CD4-positive, alpha-beta T cell (primary cell): ENCODE measurements at regions not wholly inside any gene's neighbourhood (a gene's known extent, or its start where the extent isn't known, plus 50 kb on each side); places are given as distances from the start of the nearest gene placed in this dataset.

Source experiments
- ATAC-seq: fragments of 200-7000 bp; cut with Tn5 transposase; one replicate; pipeline ENCODE4 v1.10.0; 2022; ENCODE audit warnings: mild to moderate bottlenecking; ENCODE audit not compliant: poor library complexity
- CTCF ChIA-PET: fragments of 350-600 bp; sonication (Branson Sonifier 250); formaldehyde crosslinking; loops from one replicate; lab custom pipeline; 2021; ENCODE audit warnings: antibody characterized with exemption, inconsistent platforms; lab: Charles Lee
- POLR2A ChIA-PET: fragments of 350-600 bp; sonication (Branson Sonifier 250); formaldehyde crosslinking; loops from one replicate; lab custom pipeline; 2021; ENCODE audit warnings: antibody characterized with exemption, inconsistent platforms; lab: Charles Lee
- DNase-seq, 14 experiments: peaks; one replicate each; pipeline ENCODE4 v3.0.0-alpha.2; 2013 to 2020; ENCODE audit warnings: mixed read lengths in 2 of 14
- H3K27ac ChIP-seq, 2 donors: one replicate each; pipeline versions ENCODE4 v1.5.1 to v1.7.0; 2013; ENCODE audit warnings: low read length in 2 of 2, low read depth in 1 of 2, mild to moderate bottlenecking in 1 of 2
- H3K27me3 ChIP-seq, 2 experiments: 1 replicate in 1 of 2; 2 replicates in 1 of 2; pipeline versions ENCODE4 v1.6.1 to v1.7.0; 2013; ENCODE audit warnings: low read length in 2 of 2, control low read depth in 1 of 2, mild to moderate bottlenecking in 1 of 2, moderate library complexity in 1 of 2; ENCODE audit not compliant: insufficient read depth in 2 of 2, control insufficient read depth in 1 of 2
- H3K36me3 ChIP-seq: one replicate; pipeline ENCODE4 v1.6.1; 2013; ENCODE audit warnings: low read length, control low read depth; ENCODE audit not compliant: insufficient read depth
- H3K4me1 ChIP-seq: one replicate; pipeline ENCODE4 v1.6.1; 2013; ENCODE audit warnings: low read length, control low read depth; ENCODE audit not compliant: insufficient read depth
- H3K4me3 ChIP-seq: one replicate; pipeline ENCODE4 v1.5.1; 2013; ENCODE audit warnings: mild to moderate bottlenecking, low read length, moderate library complexity
- H3K9me3 ChIP-seq, 2 experiments: 1 replicate in 1 of 2; 2 replicates in 1 of 2; pipeline versions ENCODE4 v1.6.1 to v1.7.0; 2013; ENCODE audit warnings: low read length in 2 of 2, mild to moderate bottlenecking in 2 of 2, control low read depth in 1 of 2, moderate library complexity in 1 of 2; ENCODE audit not compliant: control insufficient read depth in 1 of 2, insufficient read depth in 1 of 2
- H3K27ac Mint-ChIP-seq: one replicate; pipeline ENCODE4 v1.8.0; 2020; ENCODE audit warnings: mixed read lengths
- H3K27me3 Mint-ChIP-seq: one replicate; pipeline ENCODE4 v1.8.0; 2021; ENCODE audit warnings: mixed read lengths
- H3K36me3 Mint-ChIP-seq: one replicate; pipeline ENCODE4 v1.8.0; 2021; ENCODE audit warnings: low read depth, mixed read lengths
- H3K4me1 Mint-ChIP-seq: one replicate; pipeline ENCODE4 v1.8.0; 2021; ENCODE audit warnings: low read depth, mixed read lengths
- H3K4me3 Mint-ChIP-seq: one replicate; pipeline ENCODE4 v1.8.0; 2020; ENCODE audit warnings: mild to moderate bottlenecking, mixed read lengths
- H3K9me3 Mint-ChIP-seq: one replicate; pipeline ENCODE4 v1.8.0; 2020; ENCODE audit warnings: mixed read lengths
- intact Hi-C, 2 experiments: fragments of 100-400 bp; cut with DNase I in 1 of 2; cut with micrococcal nuclease in 1 of 2; formaldehyde crosslinking; loops; one replicate each; pipeline versions ENCODE4 v1.15.1 to v1.9.0; 2023 to 2025; cut with DNase I, micrococcal nuclease
- TF ChIP-seq, protein P1 (sequence below): fragments of 200-600 bp; IDR thresholded peaks from one replicate; pipeline ENCODE4 v1.8.0; 2022; ENCODE audit warnings: antibody characterized with exemption, mild to moderate bottlenecking

DNA sequence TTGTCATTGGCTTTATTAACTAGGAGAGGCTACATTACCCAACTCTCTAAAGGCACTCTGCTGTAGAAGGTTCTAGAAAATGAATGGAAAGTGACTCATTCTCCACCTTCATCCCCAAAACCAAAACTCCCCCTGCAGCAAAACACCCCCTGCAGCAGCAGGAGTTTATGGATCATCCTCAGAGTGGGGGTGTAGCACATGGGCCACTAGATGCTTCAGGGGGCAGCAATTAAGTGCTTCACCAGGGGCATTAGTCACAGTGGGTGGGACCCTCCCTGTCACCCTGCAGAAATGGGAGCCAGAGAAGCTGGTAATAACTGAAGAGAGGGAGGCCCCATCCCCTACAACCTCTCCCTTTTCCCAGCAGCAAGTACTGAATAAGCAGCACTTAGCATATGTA lies 64.5 kb upstream of the MED4 start:
- ATAC-seq (no peak), DNase-seq (peak in 2 of 14 experiments; percentile 33 to 39)
- ChIA-PET CTCF (no interaction called here), POLR2A (interaction anchor here (7.1 kb wide), 1 partner anchor 25 kb away, joined by 92 read pairs; no protein-coding TSS in a partner anchor)
- Mint-ChIP-seq H3K4me1 (peaks cover 61% of the 10 kb centered on the region), H3K36me3 (no peaks in the 10 kb centered on the region), H3K27me3 (no peaks in the 10 kb centered on the region), H3K27ac (no peak overlapping the region), H3K9me3 (no peaks in the 10 kb centered on the region), H3K4me3 (no peak overlapping the region)
- TF ChIP-seq, protein P1, sequence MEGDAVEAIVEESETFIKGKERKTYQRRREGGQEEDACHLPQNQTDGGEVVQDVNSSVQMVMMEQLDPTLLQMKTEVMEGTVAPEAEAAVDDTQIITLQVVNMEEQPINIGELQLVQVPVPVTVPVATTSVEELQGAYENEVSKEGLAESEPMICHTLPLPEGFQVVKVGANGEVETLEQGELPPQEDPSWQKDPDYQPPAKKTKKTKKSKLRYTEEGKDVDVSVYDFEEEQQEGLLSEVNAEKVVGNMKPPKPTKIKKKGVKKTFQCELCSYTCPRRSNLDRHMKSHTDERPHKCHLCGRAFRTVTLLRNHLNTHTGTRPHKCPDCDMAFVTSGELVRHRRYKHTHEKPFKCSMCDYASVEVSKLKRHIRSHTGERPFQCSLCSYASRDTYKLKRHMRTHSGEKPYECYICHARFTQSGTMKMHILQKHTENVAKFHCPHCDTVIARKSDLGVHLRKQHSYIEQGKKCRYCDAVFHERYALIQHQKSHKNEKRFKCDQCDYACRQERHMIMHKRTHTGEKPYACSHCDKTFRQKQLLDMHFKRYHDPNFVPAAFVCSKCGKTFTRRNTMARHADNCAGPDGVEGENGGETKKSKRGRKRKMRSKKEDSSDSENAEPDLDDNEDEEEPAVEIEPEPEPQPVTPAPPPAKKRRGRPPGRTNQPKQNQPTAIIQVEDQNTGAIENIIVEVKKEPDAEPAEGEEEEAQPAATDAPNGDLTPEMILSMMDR: no peak
- no peak overlapping the region for H3K4me3 ChIP-seq
- no peak overlapping the region for H3K27ac ChIP-seq
- no peaks in the 10 kb centered on the region for H3K9me3 ChIP-seq
- peaks cover 48% of the 10 kb centered on the region for H3K4me1 ChIP-seq
- no peaks in the 10 kb centered on the region for H3K36me3 ChIP-seq
- H3K27me3 ChIP-seq: no peaks in the 10 kb centered on the region
- intact Hi-C loops: no loop called here

DNA sequence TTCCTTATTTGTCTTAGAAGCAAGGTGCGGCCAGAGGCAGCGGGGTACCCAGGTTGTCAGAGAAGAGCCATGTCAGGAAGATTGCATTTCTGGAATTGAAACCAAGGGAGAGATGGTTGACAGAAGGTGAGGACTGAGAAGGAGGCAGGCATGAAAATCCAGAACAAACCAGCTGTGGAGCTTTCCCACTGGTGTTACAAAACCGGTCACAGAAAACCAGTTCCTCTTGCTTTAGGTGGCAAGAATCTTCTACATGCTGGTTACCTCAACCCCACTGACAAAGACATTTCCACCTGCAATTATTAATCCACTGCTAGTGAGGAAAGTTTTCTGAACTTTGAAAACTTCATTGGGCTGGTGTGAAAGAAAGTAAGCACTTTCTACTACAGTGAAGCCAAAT lies 64.0 kb upstream of the MED4 start:
- Mint-ChIP-seq H3K36me3 (no peaks in the 10 kb centered on the region), H3K4me3 (no peak overlapping the region), H3K4me1 (peaks cover 66% of the 10 kb centered on the region), H3K9me3 (no peaks in the 10 kb centered on the region), H3K27me3 (no peaks in the 10 kb centered on the region), H3K27ac (peak overlapping the region; percentile 93)
- TF ChIP-seq, protein P1: no peak
- ATAC-seq (no peak), DNase-seq (no peak)
- CTCF ChIA-PET: no interaction called here
- H3K27me3 ChIP-seq: no peaks in the 10 kb centered on the region
- H3K36me3 ChIP-seq: no peaks in the 10 kb centered on the region
- H3K4me3 ChIP-seq: no peak overlapping the region
- no peak overlapping the region for H3K27ac ChIP-seq
- intact Hi-C loops: no loop called here
- H3K9me3 ChIP-seq: no peaks in the 10 kb centered on the region
- POLR2A ChIA-PET: interaction anchor here (7.1 kb wide), 1 partner anchor 25 kb away, joined by 92 read pairs; no protein-coding TSS in a partner anchor
- peaks cover 51% of the 10 kb centered on the region for H3K4me1 ChIP-seq

DNA sequence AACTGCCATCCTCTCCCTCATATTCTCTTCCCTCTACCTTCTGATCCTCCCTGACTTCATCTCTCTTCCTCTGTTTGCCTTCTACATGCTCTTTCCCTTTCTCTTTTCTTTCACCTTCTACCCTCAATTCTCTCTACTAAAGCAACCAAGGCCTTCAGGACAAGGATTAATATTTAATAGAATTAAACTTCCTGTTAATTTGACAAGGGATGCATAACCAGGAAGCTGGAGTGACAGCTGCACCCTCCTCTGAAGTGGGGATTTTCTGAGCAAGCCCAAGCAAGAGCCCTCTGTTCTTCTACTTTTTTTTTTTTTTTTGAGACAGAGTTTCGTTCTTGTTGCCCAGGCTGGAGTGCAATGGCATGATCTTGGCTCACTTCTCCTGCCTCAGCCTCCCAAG lies 63.4 kb upstream of the MED4 start:
- Histone ChIP-seq H3K4me1 (peaks cover 55% of the 10 kb centered on the region), H3K27me3 (no peaks in the 10 kb centered on the region), H3K27ac (no peak overlapping the region), H3K4me3 (no peak overlapping the region), H3K9me3 (no peaks in the 10 kb centered on the region), H3K36me3 (no peaks in the 10 kb centered on the region)
- Mint-ChIP-seq H3K27me3 (no peaks in the 10 kb centered on the region), H3K27ac (peak overlapping the region; percentile 93), H3K36me3 (no peaks in the 10 kb centered on the region), H3K9me3 (no peaks in the 10 kb centered on the region), H3K4me1 (peaks cover 72% of the 10 kb centered on the region), H3K4me3 (peak overlapping the region; percentile 21)
- ATAC-seq: no peak
- intact Hi-C loops: no loop called here
- ChIA-PET POLR2A (interaction anchor here (0.6 to 7.1 kb wide), 2 partner anchors 26 to 323 kb away, joined by 3 to 92 read pairs; no protein-coding TSS in a partner anchor), CTCF (no interaction called here)
- TF ChIP-seq, protein P1: no peak
- peak in 3 of 14 experiments; percentile 47 to 64 (median 60) for DNase-seq
